Neural cell (in vitro differentiated cells): ENCODE measurements at regions not wholly inside any gene's neighbourhood (a gene's known extent, or its start where the extent isn't known, plus 50 kb on each side); places are given as distances from the start of the nearest gene placed in this dataset.

Experiments
- CTCF ChIP-seq: fragments of 450-650 bp; IDR thresholded peaks from 2 replicates; pipeline ENCODE4 v1.5.1; 2014; ENCODE audit warnings: antibody characterized with exemption, mild to moderate bottlenecking, moderate library complexity; ENCODE audit not compliant: poor library complexity, severe bottlenecking
- EP300 ChIP-seq: fragments of 450-650 bp; conservative IDR thresholded peaks from 2 replicates; pipeline ENCODE4 v1.6.1; 2014; ENCODE audit warnings: antibody characterized with exemption, mild to moderate bottlenecking, moderate library complexity; ENCODE audit not compliant: poor library complexity, severe bottlenecking

DNA sequence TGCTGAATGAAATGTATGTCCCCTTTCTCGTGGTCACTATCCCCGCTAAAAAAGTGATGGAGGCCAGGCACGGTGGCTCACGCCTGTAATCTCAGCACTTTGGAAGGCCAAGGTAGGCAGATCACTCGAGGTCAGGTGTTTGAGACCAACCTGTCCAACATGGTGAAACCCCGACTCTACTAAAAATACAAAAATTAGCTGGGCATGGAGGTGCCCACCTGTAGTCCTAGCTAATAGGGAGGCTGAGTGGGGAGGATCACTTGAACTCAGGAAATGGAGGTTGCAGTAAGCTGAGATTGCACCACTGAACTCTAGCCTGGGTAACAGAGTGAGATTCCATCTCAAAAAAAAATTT, 91.4 kb upstream of the MKLN1 start:
- no peak for TF ChIP-seq EP300
- no peak for TF ChIP-seq CTCF
